ENCODE measurements at regions not wholly inside any gene's neighbourhood (a gene's known extent, or its start where the extent isn't known, plus 50 kb on each side); places are given as distances from the start of the nearest gene placed in this dataset.

DNA sequence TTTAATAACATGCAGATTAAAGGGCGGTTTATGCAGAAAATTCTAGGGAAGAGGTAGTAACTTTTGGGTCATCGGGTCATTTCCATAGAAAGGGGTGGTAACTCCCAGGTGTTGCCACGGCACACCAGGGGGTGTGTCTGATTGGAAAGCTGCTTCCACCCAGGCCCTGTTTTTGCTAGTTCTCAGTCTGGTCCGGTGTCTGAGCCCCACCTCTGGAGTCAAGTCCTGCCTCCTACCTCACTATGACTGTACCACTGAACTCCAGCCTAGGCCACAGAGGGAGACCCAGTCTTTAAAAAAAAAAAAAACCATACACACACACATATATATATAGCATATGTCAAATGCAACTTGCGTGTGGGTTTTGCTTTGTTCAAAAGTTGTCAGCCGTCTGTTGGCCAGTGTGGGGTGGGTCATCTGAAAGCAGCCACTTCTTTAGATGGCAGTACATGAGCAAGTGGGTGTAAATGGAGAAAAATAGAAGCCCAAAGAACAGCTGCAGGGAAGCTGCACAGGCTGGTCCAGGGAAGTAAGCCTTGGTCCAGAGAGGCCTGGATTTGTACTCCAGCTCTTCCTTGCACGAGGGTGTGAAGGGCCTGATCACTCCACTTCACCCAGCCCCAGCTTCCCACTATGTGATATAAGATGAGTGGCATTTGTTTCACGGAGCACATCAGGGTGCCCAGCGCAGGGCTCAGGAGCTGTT lies 110.7 kb upstream of the SPRY4 start:
- Histone ChIP-seq H3K9ac (ENCODE audit: insufficient read depth, low read depth, low read length) (no peak overlapping the region), H3K4me1 (ENCODE audit: insufficient read depth, low read length) (peaks cover 46% of the 10 kb centered on the region), H3K27ac (ENCODE audit: extremely low read length, insufficient read depth, low read length) (no peak overlapping the region), H3K4me3 (replicated peaks in 1 of 3; ENCODE audit: insufficient read depth in 1 of 3, low read depth in 2 of 3, low read length in 3 of 3) (no peak overlapping the region), H3K79me2 (ENCODE audit: insufficient read depth, low read length) (no peaks in the 10 kb centered on the region), H3K36me3 (replicated peaks in 1 of 2; ENCODE audit: control insufficient read depth in 1 of 2, insufficient read depth in 2 of 2, low read length in 2 of 2) (no peaks in the 10 kb centered on the region), H3K27me3 (ENCODE audit: control insufficient read depth in 1 of 2, insufficient read depth in 2 of 2, low read length in 2 of 2) (no peaks in the 10 kb centered on the region), H3K9me3 (ENCODE audit: low read length) (no peaks in the 10 kb centered on the region), H2AFZ (ENCODE audit: low read length) (no peak overlapping the region), H4K20me1 (ENCODE audit: insufficient read depth, low read length) (no peaks in the 10 kb centered on the region), H3K4me2 (ENCODE audit: low read depth, low read length) (no peak overlapping the region)
- intact Hi-C loops (cut with micrococcal nuclease; ENCODE audit: unreplicated experiment) = no loop called here
- no peak for ATAC-seq
- no peak for TF ChIP-seq ETV5 (CRISPR knock-in tag; IDR thresholded peaks at IDR 0.05; ENCODE audit: borderline replicate concordance)
- no peak for TF ChIP-seq RBFOX2 (IDR thresholded peaks at IDR 0.05; ENCODE audit: low read depth, low read length)
- TF ChIP-seq ZNF207 (IDR thresholded peaks at IDR 0.05; ENCODE audit: borderline replicate concordance) = no peak
- TF ChIP-seq, protein P1, sequence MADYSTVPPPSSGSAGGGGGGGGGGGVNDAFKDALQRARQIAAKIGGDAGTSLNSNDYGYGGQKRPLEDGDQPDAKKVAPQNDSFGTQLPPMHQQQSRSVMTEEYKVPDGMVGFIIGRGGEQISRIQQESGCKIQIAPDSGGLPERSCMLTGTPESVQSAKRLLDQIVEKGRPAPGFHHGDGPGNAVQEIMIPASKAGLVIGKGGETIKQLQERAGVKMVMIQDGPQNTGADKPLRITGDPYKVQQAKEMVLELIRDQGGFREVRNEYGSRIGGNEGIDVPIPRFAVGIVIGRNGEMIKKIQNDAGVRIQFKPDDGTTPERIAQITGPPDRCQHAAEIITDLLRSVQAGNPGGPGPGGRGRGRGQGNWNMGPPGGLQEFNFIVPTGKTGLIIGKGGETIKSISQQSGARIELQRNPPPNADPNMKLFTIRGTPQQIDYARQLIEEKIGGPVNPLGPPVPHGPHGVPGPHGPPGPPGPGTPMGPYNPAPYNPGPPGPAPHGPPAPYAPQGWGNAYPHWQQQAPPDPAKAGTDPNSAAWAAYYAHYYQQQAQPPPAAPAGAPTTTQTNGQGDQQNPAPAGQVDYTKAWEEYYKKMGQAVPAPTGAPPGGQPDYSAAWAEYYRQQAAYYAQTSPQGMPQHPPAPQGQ (CRISPR knock-in tag; IDR thresholded peaks at IDR 0.05; ENCODE audit: borderline replicate concordance) = no peak
- TF ChIP-seq, protein P2, sequence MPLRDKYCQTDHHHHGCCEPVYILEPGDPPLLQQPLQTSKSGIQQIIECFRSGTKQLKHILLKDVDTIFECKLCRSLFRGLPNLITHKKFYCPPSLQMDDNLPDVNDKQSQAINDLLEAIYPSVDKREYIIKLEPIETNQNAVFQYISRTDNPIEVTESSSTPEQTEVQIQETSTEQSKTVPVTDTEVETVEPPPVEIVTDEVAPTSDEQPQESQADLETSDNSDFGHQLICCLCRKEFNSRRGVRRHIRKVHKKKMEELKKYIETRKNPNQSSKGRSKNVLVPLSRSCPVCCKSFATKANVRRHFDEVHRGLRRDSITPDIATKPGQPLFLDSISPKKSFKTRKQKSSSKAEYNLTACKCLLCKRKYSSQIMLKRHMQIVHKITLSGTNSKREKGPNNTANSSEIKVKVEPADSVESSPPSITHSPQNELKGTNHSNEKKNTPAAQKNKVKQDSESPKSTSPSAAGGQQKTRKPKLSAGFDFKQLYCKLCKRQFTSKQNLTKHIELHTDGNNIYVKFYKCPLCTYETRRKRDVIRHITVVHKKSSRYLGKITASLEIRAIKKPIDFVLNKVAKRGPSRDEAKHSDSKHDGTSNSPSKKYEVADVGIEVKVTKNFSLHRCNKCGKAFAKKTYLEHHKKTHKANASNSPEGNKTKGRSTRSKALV (CRISPR knock-in tag; IDR thresholded peaks at IDR 0.05) = no peak
- no peak for TF ChIP-seq TCF7L2 (IDR thresholded peaks at IDR 0.05; ENCODE audit: low read depth, low read length)
- no peak for TF ChIP-seq JUNB (CRISPR knock-in tag; IDR thresholded peaks at IDR 0.05; ENCODE audit: borderline replicate concordance)
- no peak for TF ChIP-seq RORA (CRISPR knock-in tag; IDR thresholded peaks at IDR 0.05)
- no peak for TF ChIP-seq ISX (CRISPR knock-in tag; conservative IDR thresholded peaks at IDR 0.05)
- TF ChIP-seq FLYWCH1 (CRISPR knock-in tag; IDR thresholded peaks at IDR 0.05) = no peak
- no peak for TF ChIP-seq ZNF12 (CRISPR knock-in tag; IDR thresholded peaks at IDR 0.05)
- no peak for TF ChIP-seq HCFC1 (IDR thresholded peaks at IDR 0.05; ENCODE audit: low read depth, low read length)
- TF ChIP-seq ZNF607 (CRISPR knock-in tag; IDR thresholded peaks at IDR 0.05; ENCODE audit: borderline replicate concordance) = no peak
- no peak for TF ChIP-seq KDM1A (CRISPR knock-in tag; IDR thresholded peaks at IDR 0.05)
- ChIA-PET CTCF (ENCODE audit: low intra/inter-chr PET ratio, low total read pairs) (no interaction called here), POLR2A (interaction anchor here (1.1 kb wide), 1 partner anchor 11 kb away, joined by 3 read pairs; no protein-coding TSS in a partner anchor)
- in situ Hi-C loops (cut with HindIII; ENCODE audit: extremely low pct_ligation_motif_present, low pct_unique_long_range_greater_than_20kb) = no loop called here
- DNase-seq (ENCODE audit: low spot score) = no peak
- FAIRE-seq = no peak
- WGBS (ENCODE audit: low lambda C conversion rate) = 94% methylated on average over 9 of the region's 9 CpGs
- BruUV-seq (replicated peaks) = no TSS peak
